ENCODE measurements at regions not wholly inside any gene's neighbourhood (a gene's known extent, or its start where the extent isn't known, plus 50 kb on each side); places are given as distances from the start of the nearest gene placed in this dataset.

DNA sequence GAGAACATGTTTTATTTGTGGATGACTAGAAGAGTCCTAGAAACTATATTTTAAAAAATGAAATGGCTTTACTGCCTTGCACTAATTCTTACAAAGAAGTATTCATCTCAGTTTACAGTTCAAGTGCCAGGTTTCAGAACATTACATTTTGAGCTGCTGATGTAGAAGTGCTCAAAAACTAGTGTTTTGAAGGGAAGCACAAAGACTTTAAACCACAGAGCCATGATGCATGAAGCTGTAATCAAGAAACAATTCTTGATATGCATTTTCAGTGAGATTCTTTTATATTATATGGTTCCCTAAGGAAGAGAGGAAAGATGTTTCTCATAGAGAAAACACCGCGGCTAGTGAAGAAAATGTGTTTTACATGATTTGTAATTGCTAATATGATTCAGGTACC, 1163.0 kb downstream of the RAPGEF2 start:
- H3K4me3 ChIP-seq = no peak overlapping the region

DNA sequence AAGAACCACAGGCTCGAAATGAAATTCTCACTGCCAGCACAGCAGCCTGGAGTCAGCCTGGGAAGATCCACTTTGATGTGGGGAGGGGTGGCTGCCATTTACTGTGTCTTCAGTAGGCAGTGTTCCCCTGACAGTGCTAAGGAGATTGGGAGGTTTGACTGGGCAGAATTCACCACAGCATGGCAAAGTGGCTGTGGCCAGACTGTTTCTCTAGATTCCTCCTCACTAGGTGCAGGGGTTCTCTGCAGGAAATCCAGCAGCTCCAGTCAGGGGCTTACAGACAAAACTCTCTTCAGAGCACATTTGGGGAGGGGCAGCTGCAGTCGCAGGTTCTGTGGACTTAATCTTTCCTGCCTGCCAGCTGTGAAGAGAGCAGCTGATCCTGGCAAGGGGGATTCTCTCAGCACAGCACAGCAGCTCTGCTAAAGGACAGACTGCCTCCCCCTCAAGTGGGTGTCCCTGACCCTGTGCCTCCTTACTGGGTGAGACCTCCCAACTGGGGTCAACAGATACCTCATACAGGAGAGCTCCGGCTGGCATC, 1174.0 kb downstream of the RAPGEF2 start:
- H3K4me1 ChIP-seq = no peaks in the 10 kb centered on the region
- H3K27ac ChIP-seq (replicated peaks in 1 of 4) = no peak overlapping the region
- 47% methylated on average over 3 of the region's 3 CpGs for WGBS
- DNase-seq (ENCODE audit: extremely low spot score) = no peak
- TF ChIP-seq EP300 (IDR thresholded peaks at IDR 0.05) (no peak), POLR2A (IDR thresholded peaks at IDR 0.05; ENCODE audit: low read depth) (no peak), POLR2AphosphoS5 (IDR thresholded peaks at IDR 0.05) (no peak)
- TF ChIP-seq, protein P1, sequence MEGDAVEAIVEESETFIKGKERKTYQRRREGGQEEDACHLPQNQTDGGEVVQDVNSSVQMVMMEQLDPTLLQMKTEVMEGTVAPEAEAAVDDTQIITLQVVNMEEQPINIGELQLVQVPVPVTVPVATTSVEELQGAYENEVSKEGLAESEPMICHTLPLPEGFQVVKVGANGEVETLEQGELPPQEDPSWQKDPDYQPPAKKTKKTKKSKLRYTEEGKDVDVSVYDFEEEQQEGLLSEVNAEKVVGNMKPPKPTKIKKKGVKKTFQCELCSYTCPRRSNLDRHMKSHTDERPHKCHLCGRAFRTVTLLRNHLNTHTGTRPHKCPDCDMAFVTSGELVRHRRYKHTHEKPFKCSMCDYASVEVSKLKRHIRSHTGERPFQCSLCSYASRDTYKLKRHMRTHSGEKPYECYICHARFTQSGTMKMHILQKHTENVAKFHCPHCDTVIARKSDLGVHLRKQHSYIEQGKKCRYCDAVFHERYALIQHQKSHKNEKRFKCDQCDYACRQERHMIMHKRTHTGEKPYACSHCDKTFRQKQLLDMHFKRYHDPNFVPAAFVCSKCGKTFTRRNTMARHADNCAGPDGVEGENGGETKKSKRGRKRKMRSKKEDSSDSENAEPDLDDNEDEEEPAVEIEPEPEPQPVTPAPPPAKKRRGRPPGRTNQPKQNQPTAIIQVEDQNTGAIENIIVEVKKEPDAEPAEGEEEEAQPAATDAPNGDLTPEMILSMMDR (IDR thresholded peaks at IDR 0.05) = no peak
- H3K36me3 ChIP-seq = no peaks in the 10 kb centered on the region
- intact Hi-C loops (cut with DNase I) = no loop called here
- no peaks in the 10 kb centered on the region for H3K27me3 ChIP-seq
- H3K9me3 ChIP-seq = peaks cover 0 to 28% (median 22%) of the 10 kb centered on the region in 4 donors
- no peak overlapping the region for H3K4me3 ChIP-seq

More for the DNA sequence above, 1163.0 kb downstream of the RAPGEF2 start:
- Histone ChIP-seq H3K27me3 (no peaks in the 10 kb centered on the region), H3K9me3 (peaks cover 0 to 3% (median 0%) of the 10 kb centered on the region in 4 donors), H3K36me3 (no peaks in the 10 kb centered on the region), H3K27ac (replicated peaks in 1 of 4) (no peak overlapping the region), H3K4me1 (no peaks in the 10 kb centered on the region)
- no peak for TF ChIP-seq POLR2AphosphoS5 (IDR thresholded peaks at IDR 0.05)
- TF ChIP-seq, protein P1 (IDR thresholded peaks at IDR 0.05) = no peak
- TF ChIP-seq EP300 (IDR thresholded peaks at IDR 0.05) = no peak
- TF ChIP-seq POLR2A (IDR thresholded peaks at IDR 0.05; ENCODE audit: low read depth) = no peak
- DNase-seq (ENCODE audit: extremely low spot score) = no peak
- 92% methylated on average over 2 of the region's 2 CpGs for WGBS
- intact Hi-C loops (cut with DNase I) = no loop called here

DNA sequence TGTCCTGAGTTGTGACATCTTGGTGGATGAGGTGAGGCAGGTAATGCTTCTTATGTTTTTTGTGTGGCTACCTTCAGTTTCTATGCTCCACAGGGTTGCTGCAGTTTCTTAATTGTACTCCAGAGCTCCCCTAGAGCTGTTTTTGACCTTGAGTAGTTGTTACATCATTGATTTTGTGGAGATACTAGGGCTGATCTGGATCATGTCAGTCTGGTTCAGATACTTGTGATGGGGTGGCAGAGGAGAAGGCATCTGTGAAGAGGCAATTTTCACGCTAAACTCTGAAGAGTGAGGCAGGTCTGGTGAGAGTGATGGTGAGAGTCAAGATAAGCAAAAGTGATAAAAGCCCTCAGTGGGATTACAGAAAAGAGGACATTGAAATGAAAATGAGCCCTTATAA, 1180.2 kb downstream of the RAPGEF2 start:
- H3K36me3 ChIP-seq = no peaks in the 10 kb centered on the region
- H3K27me3 ChIP-seq = no peaks in the 10 kb centered on the region
- no peaks in the 10 kb centered on the region for H3K4me1 ChIP-seq
- no peak for DNase-seq (ENCODE audit: extremely low spot score)
- no peak overlapping the region for H3K4me3 ChIP-seq
- H3K9me3 ChIP-seq = peaks cover 0 to 21% (median 5%) of the 10 kb centered on the region in 4 donors
- no peak overlapping the region for H3K27ac ChIP-seq (replicated peaks in 1 of 4)
- intact Hi-C loops (cut with DNase I) = no loop called here
- TF ChIP-seq POLR2A (IDR thresholded peaks at IDR 0.05; ENCODE audit: low read depth) = no peak
- no peak for TF ChIP-seq POLR2AphosphoS5 (IDR thresholded peaks at IDR 0.05)
- 69% methylated on average over 1 of the region's 1 CpG for WGBS

DNA sequence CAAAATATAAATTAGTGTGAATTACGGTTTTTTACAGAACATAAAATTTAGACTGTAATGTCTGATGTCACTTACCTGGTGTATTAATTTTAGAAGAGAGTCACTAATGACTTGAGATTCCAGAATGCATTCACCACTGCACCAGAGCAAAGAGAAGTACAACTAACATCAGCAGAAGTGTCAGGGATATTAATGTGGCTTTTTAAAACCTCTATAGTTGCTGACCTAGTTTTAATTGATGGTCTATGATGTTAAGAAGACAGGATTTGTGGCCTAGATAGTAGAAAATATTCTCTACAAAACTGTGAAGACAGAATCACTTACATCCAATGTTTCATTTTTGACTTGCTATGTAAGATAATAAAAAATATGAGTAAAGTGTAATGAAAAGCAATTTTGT, 1181.6 kb downstream of the RAPGEF2 start:
- H3K9me3 ChIP-seq = peaks cover 0 to 21% (median 5%) of the 10 kb centered on the region in 4 donors
- no peak for DNase-seq (ENCODE audit: extremely low spot score)
- 88% methylated on average over 1 of the region's 1 CpG for WGBS
- no peaks in the 10 kb centered on the region for H3K36me3 ChIP-seq
- intact Hi-C loops (cut with DNase I) = no loop called here
- no peaks in the 10 kb centered on the region for H3K27me3 ChIP-seq
- no peak overlapping the region for H3K27ac ChIP-seq (replicated peaks in 1 of 4)
- no peak overlapping the region for H3K4me3 ChIP-seq
- H3K4me1 ChIP-seq = no peaks in the 10 kb centered on the region
- TF ChIP-seq, protein P1 (IDR thresholded peaks at IDR 0.05) = no peak
- no peak for TF ChIP-seq POLR2A (IDR thresholded peaks at IDR 0.05; ENCODE audit: low read depth)
- no peak for TF ChIP-seq POLR2AphosphoS5 (IDR thresholded peaks at IDR 0.05)
- TF ChIP-seq EP300 (IDR thresholded peaks at IDR 0.05) = no peak

DNA sequence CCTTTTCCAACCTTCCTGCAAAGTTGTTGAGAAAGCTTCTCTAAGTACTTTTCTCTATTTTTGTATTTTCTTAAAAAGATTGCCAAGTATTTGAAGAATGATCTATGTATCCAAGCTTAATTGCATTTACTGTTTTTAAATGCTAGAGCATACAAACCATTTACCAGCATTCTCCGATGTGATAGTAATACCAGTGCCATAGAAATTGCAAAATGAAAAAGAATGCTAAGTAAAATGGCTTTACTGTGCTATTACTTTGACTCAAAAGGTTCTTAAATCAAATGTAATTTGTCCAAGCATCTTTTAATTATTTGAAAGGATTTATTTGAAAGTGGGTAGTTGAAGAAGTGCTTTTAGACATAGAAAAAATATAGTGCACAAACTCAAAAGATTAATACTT, 1183.2 kb downstream of the RAPGEF2 start:
- intact Hi-C loops (cut with DNase I) = no loop called here
- WGBS = 40% methylated on average over 1 of the region's 1 CpG
- peaks cover 0 to 10% (median 3%) of the 10 kb centered on the region in 4 donors for H3K9me3 ChIP-seq
- no peaks in the 10 kb centered on the region for H3K36me3 ChIP-seq
- no peak for DNase-seq (ENCODE audit: extremely low spot score)
- no peaks in the 10 kb centered on the region for H3K27me3 ChIP-seq
- no peak overlapping the region for H3K27ac ChIP-seq (replicated peaks in 1 of 4)
- no peaks in the 10 kb centered on the region for H3K4me1 ChIP-seq
- TF ChIP-seq POLR2A (IDR thresholded peaks at IDR 0.05; ENCODE audit: low read depth) = no peak
- TF ChIP-seq, protein P1 (IDR thresholded peaks at IDR 0.05) = no peak
- no peak for TF ChIP-seq EP300 (IDR thresholded peaks at IDR 0.05)
- TF ChIP-seq POLR2AphosphoS5 (IDR thresholded peaks at IDR 0.05) = no peak
- no peak overlapping the region for H3K4me3 ChIP-seq

All from esophagus muscularis mucosa (tissue), 4 donors.